Eye (tissue), 1 donor: ENCODE measurements at regions not wholly inside any gene's neighbourhood (a gene's known extent, or its start where the extent isn't known, plus 50 kb on each side); places are given as distances from the start of the nearest gene placed in this dataset.
"Not testable (repeated sequence)": the region's sequence is repeated elsewhere in the genome, so short reads cannot be mapped to it uniquely, and the experiment has no call there.

Source experiments
- DNase-seq: peaks from one replicate; pipeline ENCODE4 v3.0.0-alpha.2; 2015

GRCh38 chr5:2376486-2376885 lies 375.0 kb downstream of the IRX2 start:
- DNase-seq, result no peak

- DNase-seq, result no peak
Measured at GRCh38 chr5:2375757-2376250, 375.7 kb downstream of the IRX2 start.

- no peak for DNase-seq
Measured at GRCh38 chr5:2375291-2375690, 376.2 kb downstream of the IRX2 start.

GRCh38 chr5:2374703-2375102 lies 376.8 kb downstream of the IRX2 start:
- DNase-seq, result no peak

GRCh38 chr5:2373631-2374030 lies 377.8 kb downstream of the IRX2 start:
- DNase-seq, result no peak

- no peak for DNase-seq
Measured at GRCh38 chr5:2371419-2371710, 380.1 kb downstream of the IRX2 start.

- DNase-seq, result no peak
Measured at GRCh38 chr5:2370626-2371418, 380.7 kb downstream of the IRX2 start.

GRCh38 chr5:2369178-2369577 lies 382.3 kb downstream of the IRX2 start:
- DNase-seq, result no peak

- DNase-seq, result no peak
Measured at GRCh38 chr5:2366816-2367215, 384.7 kb downstream of the IRX2 start.

- DNase-seq, result no peak
Measured at GRCh38 chr5:2357309-2357708, 394.2 kb downstream of the IRX2 start.

- DNase-seq, result no peak
Measured at GRCh38 chr5:2355859-2356258, 395.6 kb downstream of the IRX2 start.

- no peak for DNase-seq
Measured at GRCh38 chr5:2353871-2354440, 397.5 kb downstream of the IRX2 start.

- no peak for DNase-seq
Measured at GRCh38 chr5:2353211-2353610, 398.3 kb downstream of the IRX2 start.

GRCh38 chr5:2352101-2352861 lies 399.2 kb downstream of the IRX2 start:
- no peak for DNase-seq

GRCh38 chr5:2349768-2350167 lies 401.7 kb downstream of the IRX2 start:
- DNase-seq, result not testable (repeated sequence)

- DNase-seq, result no peak
Measured at GRCh38 chr5:2338686-2339085, 412.8 kb downstream of the IRX2 start.

- DNase-seq, result no peak
Measured at GRCh38 chr5:2335733-2336515, 415.6 kb downstream of the IRX2 start.

- peak; percentile 22 for DNase-seq
Measured at GRCh38 chr5:2335125-2335732, 416.2 kb downstream of the IRX2 start.

GRCh38 chr5:2334719-2335118 lies 416.8 kb downstream of the IRX2 start:
- peak; percentile 56 for DNase-seq

GRCh38 chr5:2333291-2333690 lies 418.2 kb downstream of the IRX2 start:
- no peak for DNase-seq

- no peak for DNase-seq
Measured at GRCh38 chr5:2332521-2332920, 419.0 kb downstream of the IRX2 start.

- DNase-seq, result no peak
Measured at GRCh38 chr5:2330325-2331130, 420.9 kb downstream of the IRX2 start.
